ENCODE measurements at regions not wholly inside any gene's neighbourhood (a gene's known extent, or its start where the extent isn't known, plus 50 kb on each side); places are given as distances from the start of the nearest gene placed in this dataset.
"Not testable (repeated sequence)": the region's sequence is repeated elsewhere in the genome, so short reads cannot be mapped to it uniquely, and the experiment has no call there.

DNA sequence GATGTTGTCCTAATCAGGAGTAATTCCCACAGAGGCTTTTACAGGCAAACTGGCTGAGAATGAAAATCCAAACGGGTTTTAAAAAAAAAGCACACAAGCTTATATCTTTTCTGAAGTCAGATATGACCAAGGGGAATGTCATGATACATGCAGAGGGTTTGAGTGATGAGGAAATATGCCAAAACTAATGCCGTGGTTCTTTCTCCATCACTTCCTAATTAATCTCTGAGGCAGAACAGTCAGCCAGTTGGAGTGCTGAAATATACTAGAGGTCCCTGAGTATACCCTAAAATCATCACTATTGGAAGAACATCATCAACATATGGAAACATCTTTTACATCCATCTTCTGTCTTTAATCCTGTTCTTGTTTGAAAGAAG is 160.8 kb upstream of the FAR2 start:
- no peak for DNase-seq (ENCODE audit: low spot score)

DNA sequence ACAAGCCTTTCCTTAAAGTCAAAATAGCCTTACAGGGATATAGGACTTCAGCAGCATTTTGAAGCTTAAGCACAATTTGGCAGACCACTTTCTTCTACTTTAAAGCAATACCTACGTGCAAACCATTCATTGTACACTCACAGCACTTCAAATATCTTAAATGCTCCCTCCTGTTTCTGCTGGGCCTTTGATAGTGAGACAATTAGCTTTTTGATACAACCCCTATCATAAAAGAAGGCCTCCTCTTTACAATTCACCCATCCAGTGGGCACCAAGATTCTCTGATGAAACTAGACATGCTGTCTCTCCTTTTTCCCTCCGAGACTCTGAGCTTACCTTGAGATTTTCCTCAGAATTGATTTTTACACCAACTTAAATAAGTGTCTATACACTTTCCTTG is 157.5 kb upstream of the FAR2 start:
- DNase-seq (ENCODE audit: low spot score) = no peak

DNA sequence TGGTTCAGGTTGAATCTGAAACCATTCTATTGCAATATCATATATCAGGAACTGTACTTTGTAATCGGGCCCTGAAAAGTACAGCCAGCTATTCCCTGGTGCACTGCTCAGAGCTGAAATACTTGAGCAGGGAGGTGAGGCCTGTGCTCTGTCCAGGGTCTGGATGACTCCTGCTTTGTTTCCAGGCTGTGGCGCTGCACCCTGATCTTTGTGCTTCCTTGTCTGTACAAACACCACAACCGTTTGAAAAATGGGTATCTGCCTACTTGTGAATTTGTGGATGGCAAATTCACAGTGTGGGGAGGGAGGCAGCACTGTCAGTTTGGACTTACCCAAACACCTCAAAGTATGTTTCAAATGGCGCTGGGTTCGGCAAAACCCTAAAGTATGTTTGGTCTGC is 155.4 kb upstream of the FAR2 start:
- no peak for DNase-seq (ENCODE audit: low spot score)

DNA sequence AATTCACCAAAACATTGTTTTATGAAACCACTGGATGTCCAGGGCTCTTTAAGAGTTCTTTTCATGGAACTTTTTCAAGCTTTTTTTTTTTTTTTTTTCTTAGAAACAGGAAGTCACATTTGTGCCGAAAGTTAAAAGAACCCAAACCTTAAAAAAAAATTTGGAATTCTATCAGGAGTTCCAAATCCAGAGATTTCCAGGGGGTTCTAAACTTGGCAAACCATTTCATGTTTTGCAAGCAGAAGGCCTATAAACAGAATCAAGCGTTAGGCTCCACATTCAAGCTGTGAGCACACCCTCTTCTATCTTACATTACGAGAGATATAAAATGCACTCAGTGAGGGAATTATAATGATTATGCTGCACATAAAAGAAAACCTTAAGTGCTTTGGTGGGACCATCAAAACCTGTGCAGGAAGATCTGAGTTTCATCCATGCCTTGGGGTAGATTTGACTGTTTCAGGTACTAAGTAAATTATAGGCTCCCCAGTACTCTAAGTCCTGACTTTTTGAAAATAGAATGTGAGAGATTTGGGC is 154.8 kb upstream of the FAR2 start:
- no peak for DNase-seq (ENCODE audit: low spot score)

DNA sequence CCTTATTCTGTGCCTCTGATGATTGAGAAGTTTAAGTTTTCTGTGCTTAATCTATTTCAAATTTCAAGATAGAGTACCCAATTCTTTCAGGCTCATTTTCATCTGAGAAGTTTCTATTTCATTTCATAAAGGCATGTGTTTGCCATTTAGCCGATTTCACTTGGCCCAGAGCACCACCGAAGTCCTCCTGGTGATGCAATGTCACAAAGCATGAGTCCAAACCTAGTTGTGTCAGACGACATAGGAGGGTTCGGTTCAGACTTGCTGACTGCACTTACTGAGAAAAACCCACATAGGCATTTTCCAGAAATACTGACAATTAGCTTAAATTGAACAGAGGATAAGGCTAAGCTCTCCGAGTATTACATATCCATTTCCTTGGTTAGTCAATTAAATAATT is 152.4 kb upstream of the FAR2 start:
- no peak for DNase-seq (ENCODE audit: low spot score)

DNA sequence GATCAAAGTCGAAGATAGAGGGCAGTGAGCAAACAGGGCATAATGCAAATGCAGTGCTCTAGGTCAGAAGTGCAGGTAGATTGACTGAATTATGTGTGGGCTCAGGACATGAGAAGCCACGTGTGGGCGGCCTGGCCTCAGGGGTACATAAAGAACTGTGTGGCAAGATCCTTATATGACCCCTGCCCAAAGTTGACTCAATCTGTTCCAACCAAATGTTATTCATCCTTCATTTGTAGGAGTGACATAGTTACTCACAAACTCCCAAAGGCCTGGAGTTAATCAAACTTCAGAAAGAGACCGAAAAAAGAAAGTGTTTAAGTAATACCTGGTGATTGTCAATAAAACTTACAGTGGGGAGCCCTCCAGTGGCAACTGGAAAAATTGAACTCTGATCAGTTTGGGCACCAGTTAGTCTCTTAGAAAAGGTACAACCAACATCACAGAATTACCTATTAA is 150.4 kb upstream of the FAR2 start:
- peak; percentile 33 for DNase-seq (ENCODE audit: low spot score)

DNA sequence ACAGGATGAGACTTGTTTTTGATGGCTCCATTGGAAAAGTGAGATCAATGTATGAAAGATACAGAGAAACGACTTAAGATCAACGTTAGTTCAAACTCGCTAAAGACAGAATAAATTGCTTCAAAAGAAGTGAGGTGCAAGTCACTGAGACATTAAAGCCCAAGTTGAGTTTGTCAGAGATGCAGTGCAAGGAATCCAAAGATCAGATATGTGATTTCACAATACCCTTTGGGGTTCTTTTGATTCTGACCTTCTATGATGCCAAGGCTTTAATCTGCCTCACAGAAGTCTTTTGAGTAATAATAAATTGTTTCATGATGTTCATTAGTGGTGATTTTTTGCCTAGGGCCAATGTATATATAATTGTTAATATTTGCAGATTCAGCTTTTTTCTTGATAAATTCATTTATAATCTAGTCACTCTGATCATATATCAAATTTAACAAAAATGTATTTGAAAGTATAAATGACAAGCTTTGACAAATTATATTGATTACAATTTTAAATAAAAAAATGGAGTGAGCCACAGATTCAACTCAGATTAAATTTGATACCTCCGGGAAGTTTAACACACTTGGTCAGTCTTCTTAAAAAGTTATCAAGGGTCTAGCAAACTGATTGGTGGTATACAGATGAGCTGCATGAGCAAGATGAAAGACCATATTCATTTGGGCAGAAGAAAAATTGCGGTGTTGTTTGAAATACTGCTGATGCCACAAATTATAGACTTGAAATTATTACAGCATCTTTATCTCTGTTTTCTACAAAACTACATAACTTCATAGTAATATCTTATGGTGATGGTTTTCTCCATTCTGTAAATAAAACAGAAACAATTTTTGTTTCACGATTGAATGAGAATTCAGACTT is 144.8 kb upstream of the FAR2 start:
- DNase-seq (ENCODE audit: low spot score) = no peak

DNA sequence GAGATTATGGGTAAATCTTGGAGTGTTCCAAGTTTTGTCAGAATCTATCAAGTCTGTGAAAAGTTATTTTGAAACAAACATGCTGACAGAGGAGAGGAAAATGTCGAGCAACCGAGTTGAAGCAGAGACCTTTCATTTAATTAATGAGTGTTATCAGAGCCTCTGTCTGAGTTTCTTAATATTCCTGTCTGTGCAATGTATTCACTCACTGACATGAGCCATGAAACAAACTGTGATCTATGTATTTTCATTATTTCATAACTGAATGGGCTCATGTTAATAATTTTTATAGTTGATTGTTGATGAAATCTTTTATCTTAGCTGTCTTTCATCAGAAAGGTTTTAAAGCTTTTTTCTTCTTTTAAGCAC is 144.2 kb upstream of the FAR2 start:
- no peak for DNase-seq (ENCODE audit: low spot score)

DNA sequence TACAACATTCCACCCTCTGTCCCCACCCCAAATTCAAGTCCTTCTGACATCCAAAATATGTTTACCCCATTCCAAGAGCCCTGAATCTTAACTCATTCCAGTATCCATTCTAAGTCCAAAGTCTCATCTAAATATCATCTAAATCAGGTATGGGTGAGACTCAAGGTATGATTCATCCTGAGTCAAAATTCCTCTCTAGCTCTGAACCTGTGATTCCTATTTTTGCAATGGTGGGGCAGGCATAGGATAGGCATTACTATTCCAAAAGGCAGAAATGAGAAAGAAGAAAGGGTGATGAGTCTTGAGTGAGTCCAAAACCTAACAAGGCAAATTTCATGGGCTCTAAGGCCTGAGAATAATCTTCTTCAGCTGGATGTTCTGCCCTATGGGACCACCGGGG is 140.3 kb upstream of the FAR2 start:
- DNase-seq (ENCODE audit: low spot score) = peak; percentile 8

DNA sequence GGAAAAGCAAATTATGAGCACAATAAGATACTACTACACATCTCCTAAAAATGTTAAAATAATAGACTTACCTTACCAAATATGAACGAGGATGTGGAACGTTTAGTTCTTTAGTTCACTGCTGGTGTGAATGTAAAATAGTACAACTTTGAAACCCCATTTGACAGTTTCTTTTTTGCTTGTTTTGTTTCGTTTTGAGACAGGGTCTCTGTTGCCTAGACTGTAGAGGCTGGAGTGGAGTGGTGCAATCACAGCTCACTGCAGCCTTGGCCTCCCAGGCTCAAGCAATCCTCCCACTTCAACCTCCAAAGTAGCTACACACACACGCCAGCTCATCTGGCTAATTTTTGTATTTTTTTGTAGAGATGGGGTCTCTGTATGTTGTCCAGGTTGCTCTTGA is 136.4 kb upstream of the FAR2 start:
- DNase-seq (ENCODE audit: low spot score) = no peak

DNA sequence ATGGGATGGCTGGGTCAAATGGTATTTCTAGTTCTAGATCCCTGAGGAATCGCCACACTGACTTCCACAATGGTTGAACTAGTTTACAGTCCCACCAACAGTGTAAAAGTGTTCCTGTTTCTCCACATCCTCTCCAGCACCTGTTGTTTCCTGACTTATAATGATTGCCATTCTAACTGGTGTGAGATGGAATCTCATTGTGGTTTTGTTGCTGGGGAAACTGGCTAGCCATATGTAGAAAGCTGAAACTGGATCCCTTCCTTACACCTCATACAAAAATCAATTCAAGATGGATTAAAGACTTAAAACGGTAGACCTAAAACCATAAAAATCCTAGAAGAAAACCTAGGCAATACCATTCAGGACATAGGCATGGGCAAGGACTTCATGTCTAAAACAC is 131.5 kb upstream of the FAR2 start:
- not testable (repeated sequence) for DNase-seq (ENCODE audit: low spot score)

DNA sequence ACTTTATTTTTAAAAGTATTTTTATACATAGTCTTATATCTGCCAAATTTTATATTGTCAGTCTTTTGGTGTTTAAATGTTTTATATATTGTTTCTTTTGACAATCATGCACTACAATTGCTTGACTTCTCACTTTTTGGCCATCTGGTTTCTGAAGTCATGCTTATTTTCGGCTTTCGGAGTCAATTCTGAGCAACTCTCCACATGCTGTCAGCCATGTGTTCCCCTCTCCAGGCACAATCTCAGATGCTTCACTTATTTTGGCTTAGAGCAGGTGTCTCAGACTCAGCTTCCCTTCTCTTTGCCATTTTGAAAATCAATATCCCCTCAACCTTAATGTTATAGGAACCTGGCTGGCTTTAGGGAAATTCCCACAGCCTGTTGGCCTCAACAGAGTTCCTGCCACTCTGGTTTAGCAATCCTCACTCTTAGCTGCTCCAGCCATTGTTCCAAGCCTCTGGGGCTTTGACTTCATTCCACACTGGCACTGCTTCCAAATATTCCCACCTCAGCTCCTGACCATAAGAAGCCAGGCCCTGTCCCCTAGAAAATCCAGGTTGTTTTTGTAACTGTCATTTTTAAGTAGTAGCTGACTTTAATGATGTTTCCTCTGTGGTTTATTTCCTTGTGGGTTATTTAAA is 125.5 kb upstream of the FAR2 start:
- DNase-seq (ENCODE audit: low spot score) = no peak

DNA sequence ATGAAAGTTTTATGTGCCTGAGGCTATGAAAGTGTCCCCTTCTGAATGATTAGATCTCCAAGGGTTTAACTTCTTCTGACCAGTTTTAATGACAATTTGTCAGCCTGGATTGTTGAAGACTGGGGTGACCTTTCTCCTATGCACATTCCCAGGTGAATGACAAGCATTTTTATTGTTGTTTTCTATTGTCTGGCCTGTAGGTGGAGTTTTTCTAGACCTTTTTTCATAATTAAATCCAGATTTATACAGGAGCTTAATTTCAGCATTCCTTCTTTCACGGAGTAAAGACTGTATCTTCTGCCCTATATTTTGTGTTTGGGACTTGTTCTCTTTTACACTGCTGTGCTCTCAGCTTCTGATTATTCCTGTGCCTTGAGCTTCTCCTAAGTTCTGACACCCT is 125.0 kb upstream of the FAR2 start:
- peak; percentile 30 for DNase-seq (ENCODE audit: low spot score)

DNA sequence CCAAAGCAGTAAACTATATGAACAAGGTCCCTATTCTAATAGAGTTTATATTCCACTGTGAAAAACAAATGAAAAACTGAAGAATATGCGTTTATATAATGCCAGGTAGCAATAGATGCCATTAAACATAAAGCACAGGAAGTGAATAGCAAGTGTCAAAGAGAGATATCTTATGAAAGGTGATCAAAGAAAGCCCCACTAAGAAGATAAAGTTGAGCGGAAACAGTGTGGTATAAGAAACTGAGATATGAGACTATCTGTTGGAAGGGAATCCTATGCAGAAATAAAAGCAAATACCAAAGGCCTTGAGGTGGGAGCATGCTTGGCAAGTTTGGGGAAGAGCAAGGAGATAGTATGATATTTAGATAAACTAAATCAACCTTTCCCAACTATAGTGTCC is 123.1 kb upstream of the FAR2 start:
- DNase-seq (ENCODE audit: low spot score) = no peak

DNA sequence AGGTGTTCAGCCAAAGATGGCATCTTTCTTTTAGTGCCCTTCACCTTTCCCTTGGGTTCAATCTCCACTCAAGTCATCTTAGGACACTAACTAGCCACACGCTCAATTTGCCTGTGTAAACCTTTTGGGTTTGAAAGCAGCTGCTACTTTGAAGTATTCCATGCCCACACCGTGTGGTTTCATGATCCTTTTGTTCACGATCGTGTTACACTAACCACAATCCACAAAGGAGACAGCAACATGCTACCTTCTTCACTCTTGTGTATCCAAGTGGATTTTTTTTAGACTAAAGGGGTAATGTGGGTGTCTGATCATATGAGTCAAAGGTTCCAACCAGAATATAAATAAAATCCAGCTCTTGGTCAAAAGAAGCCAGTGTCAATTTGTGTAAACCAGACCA is 122.7 kb upstream of the FAR2 start:
- DNase-seq (ENCODE audit: low spot score) = peak; percentile 93

DNA sequence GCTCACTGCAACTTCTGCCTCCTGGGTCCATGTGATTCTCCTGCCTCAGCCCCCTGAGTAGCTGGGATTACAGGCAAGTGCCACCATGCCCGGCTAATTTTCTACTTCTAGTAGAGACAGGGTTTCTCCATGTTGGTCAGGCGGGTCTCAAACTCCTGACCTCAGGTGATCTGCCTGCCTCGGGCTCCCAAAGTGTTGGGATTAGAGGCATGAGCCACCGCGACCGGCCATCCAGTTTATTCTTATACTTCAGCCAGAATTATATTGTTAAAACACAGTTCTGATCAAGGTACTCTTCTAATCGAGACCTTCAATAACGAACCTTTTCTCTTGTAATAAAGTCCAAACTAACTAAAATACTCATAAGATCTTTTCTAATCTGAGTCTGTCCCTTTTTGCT is 119.6 kb upstream of the FAR2 start:
- DNase-seq (ENCODE audit: low spot score) = not testable (repeated sequence)

DNA sequence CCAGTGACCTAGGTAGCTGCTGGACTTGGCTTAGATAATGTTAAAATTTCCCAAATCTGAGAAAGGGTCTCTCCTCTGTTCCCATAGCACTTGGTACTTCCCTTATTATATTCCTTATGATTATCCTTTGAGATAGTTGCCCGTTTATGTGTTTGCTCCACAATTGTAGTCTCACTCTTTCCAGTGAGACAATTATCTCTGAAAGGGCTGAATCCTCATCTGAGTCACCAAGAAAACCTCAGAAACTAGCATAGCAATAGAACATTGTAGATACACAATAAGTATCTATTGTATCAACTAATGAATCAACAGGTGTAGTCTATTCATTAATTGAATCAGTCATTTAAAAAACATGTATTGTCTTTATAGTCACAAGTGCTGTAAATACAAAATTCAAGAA is 119.1 kb upstream of the FAR2 start:
- no peak for DNase-seq (ENCODE audit: low spot score)

DNA sequence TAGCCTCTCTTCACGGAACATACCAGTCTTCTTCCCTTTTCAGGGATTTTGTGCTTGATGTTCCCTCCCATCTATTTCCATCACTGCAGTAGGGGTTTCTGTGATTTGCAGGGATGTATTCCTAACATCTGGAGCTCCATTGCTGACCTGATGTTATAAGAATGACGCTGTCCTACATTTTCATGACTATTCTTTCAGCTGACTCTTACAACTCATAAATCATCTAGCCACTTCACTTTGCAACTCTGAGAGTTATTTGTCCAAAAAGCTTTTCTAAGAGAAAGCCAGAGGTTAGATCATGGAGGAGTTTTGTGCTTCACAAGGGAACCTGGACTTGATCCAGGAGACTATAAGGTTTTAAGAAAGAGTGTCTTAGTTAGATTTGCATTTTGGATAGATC is 116.6 kb upstream of the FAR2 start:
- no peak for DNase-seq (ENCODE audit: low spot score)

DNA sequence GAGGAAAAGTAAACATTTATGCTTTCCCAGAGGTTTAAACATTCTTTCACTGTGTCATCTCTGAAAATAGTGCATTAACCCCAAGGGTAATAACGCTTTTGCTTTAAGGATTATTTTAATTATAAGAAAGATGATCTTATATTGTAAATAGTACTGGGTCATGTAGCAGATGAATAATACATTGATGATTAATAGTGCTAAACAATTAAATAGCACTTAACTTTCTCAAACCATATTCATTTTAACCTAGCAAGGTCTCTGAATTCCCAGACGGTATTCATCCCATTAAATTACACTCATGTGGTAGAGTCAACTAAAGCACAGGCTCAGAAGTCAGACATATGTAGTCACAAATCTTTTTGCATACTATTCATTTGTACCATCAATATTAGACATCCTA is 115.6 kb upstream of the FAR2 start:
- DNase-seq (ENCODE audit: low spot score) = no peak

DNA sequence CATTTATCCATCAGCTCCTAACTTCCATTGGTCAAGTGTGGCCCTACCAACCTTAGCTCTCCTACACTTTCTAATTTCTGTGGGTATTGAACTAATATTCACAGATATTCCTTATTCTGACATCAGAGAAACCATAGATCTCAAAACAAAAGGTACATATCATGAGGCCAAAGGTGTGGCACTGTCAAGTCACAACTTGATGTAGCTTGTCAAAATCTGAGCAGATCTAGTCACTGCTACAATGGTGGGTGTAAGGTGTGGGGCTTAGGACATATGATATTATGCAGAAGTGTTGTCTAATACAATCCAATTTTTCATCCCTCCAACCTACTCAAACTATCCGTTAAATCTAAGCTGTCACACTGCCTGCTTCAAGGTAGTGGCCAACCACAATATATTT is 114.0 kb upstream of the FAR2 start:
- no peak for DNase-seq (ENCODE audit: low spot score)

DNA sequence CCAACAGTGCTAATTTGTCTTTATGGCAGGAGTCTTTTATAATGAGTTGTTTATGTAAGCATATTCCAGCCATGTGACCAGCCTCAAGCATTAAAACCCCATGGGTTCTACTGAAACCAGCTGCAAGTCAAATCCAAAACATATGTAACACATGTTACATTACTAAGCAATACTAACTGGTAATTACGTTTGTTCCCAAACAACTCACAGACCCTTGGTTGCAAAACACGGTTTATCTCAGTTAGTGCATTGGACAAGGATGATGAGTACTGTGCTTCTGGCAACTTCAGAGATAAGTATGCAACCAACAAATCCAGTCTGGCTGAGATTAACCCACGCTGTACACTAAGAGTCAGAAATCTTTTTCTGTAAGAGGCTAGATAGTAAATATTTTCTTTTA is 110.1 kb upstream of the FAR2 start:
- no peak for DNase-seq (ENCODE audit: low spot score)

DNA sequence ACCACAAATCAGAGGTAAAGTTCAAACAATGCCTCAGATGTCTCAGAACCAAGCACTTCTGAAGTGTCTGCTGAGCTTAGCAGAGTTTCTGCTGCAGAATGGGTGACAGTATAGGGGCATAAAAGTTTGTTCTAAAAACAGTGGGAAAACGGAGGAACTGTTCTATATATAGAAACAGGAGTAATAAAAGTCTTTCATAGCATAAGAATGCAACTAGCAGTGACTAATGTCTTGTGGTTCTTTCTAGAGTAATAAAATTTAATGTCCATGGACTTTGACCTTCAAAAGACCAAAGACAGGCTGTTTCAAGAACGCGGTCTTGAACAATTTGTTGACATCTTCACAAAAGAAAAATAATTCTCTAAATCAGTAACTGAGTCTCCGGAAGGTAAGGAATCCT is 107.5 kb upstream of the FAR2 start:
- peak; percentile 87 for DNase-seq (ENCODE audit: low spot score)

DNA sequence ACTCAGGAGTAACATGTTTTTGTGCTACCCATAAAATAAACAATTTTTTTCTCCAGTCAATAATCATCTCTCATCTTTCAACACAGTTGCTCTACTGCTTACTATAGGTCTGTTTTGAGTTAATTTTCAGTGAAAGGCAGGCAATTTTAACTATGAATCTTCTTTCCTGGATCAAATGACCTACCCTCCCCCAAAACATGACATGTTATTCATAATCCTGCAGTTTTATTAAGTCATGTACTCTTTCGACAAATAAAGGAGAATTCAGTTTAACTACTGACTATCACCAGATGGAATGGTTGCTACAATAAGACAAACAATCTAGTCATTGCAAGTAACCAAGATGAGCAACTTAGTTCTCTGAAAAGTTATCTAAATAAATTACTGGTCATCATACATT is 106.0 kb upstream of the FAR2 start:
- no peak for DNase-seq (ENCODE audit: low spot score)

DNA sequence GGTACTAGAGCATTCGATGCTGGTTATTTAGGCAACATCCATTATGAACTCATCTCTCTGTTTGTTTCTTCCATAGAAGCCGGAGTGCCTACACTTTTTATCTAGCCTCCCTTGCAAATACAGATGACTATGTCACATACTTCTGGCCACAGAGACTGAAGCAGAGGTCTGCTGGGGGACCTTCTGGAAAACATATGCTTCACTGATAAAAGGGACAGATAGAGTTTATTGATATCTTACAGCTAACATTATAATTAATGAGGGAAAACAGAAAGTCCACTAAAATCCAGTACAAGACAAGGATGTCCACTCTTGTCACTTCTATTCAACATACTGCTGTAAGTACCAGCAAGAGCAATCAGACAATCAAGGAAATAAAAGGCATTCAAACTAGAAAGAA is 104.3 kb upstream of the FAR2 start:
- DNase-seq (ENCODE audit: low spot score) = no peak
